ENCODE measurements at regions not wholly inside any gene's neighbourhood (a gene's known extent, or its start where the extent isn't known, plus 50 kb on each side); places are given as distances from the start of the nearest gene placed in this dataset.

- TF ChIP-seq CTCF (IDR thresholded peaks at IDR 0.05 in 8 of 11, conservative IDR thresholded peaks at IDR 0.05 in 3 of 11) (no peak), POLR2AphosphoS5 (IDR thresholded peaks at IDR 0.05) (no peak)
These were observed 161.3 kb downstream of the YIPF5 start for GRCh38 chr5:144009116-144009515.
